Transverse colon (tissue), 4 donors: ENCODE measurements at regions not wholly inside any gene's neighbourhood (a gene's known extent, or its start where the extent isn't known, plus 50 kb on each side); places are given as distances from the start of the nearest gene placed in this dataset.

Experiments
- DNase-seq: peaks from one replicate; pipeline ENCODE4 v3.0.0-alpha.2; 2019
- H3K27ac ChIP-seq, 4 donors: fragments of 200-600 bp; sonication (generic); 2 replicates each; pipeline ENCODE4 v1.5.1; 2016 to 2018; ENCODE audit warnings: inconsistent platforms in 4 of 4
- H3K27me3 ChIP-seq: fragments of 200-600 bp; sonication (generic); 2 replicates; pipeline ENCODE4 v1.5.1; 2017; ENCODE audit warnings: inconsistent platforms
- H3K36me3 ChIP-seq, 4 donors: fragments of 200-600 bp; sonication (generic); 2 replicates each; pipeline ENCODE4 v1.5.1; 2017 to 2019; ENCODE audit warnings: inconsistent platforms in 4 of 4
- H3K4me1 ChIP-seq, 4 donors: fragments of 200-600 bp; sonication (generic); 2 replicates each; pipeline ENCODE4 v1.5.1; 2017 to 2020; ENCODE audit warnings: inconsistent platforms in 4 of 4
- H3K4me3 ChIP-seq, 4 donors: fragments of 200-600 bp; sonication (generic); 1 replicate in 1 of 4; 2 replicates in 3 of 4; pipeline versions ENCODE4 v1.5.1 to v1.6.1; 2017 to 2019; ENCODE audit warnings: inconsistent platforms in 4 of 4
- H3K9me3 ChIP-seq, 2 donors: fragments of 200-600 bp; sonication (generic); 2 replicates each; pipeline ENCODE4 v1.5.1; 2017 to 2019; ENCODE audit warnings: inconsistent platforms in 2 of 2
- EP300 ChIP-seq: sonication (generic); formaldehyde crosslinking; IDR thresholded peaks from one replicate; pipeline ENCODE4 v1.6.1; 2017; ENCODE audit warnings: antibody characterized with exemption, low read depth
- POLR2A ChIP-seq: fragments of 450-650 bp; IDR thresholded peaks from one replicate; pipeline ENCODE4 v1.6.1; 2016; ENCODE audit warnings: antibody characterized with exemption, mild to moderate bottlenecking, moderate library complexity
- POLR2AphosphoS5 ChIP-seq, 3 donors: sonication (generic); formaldehyde crosslinking; IDR thresholded peaks; one replicate each; pipeline ENCODE4 v1.6.1; 2016; ENCODE audit warnings: antibody characterized with exemption in 3 of 3
- WGBS, 2 donors: methylation state at CpG; one replicate each; pipeline ENCODE4 v1.1.5; 2018; ENCODE audit warnings: low coverage in 1 of 2; 5-methylcytosine and 5-hydroxymethylcytosine counted together
- in situ Hi-C, 4 donors: fragments of 200-750 bp; cut with MboI; loops; one replicate each; pipeline versions ENCODE4 v1.15.0 to v1.15.1; 2017; ENCODE audit warnings: low sequenced_read_pairs in 3 of 4, low pct_ligation_motif_present in 1 of 4, low pct_unique_long_range_greater_than_20kb in 1 of 4
- intact Hi-C: fragments of 100-400 bp; cut with DNase I; formaldehyde crosslinking; loops from one replicate; pipeline ENCODE4 v1.15.1; 2023; ENCODE audit warnings: low total_unique reads
- TF ChIP-seq, protein P1 (sequence below), 5 experiments: fragments of 200-600 bp in 3 of 5; fragments of 450-650 bp in 2 of 5; sonication (generic) in 3 of 5; IDR thresholded peaks; 1 replicate in 2 of 5; 2 replicates in 3 of 5; pipeline ENCODE4 v1.5.1; 2016 to 2017; ENCODE audit warnings: antibody characterized with exemption in 5 of 5, inconsistent platforms in 3 of 5, mild to moderate bottlenecking in 2 of 5, moderate library complexity in 1 of 5

DNA sequence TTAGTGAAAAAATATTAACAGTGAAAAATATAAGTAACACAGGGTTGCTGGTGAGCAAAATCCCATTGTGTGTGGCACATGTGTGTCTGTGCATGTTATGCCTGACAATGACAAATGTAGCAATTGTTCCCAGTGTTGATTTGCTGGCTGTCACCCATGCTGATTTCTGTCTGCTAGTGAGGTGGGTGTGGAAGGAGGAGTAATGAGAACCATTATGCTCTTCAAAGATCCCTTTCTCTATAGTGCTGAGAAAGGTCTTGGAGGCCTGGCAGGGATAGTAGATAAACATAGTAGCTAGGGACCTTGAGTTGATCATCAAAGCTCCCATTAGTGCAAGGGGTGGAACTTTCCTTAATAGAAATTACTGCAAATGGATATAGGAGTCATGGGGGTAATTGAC, 152.5 kb upstream of the CLINT1 start:
- Histone ChIP-seq H3K4me1 (no peaks in the 10 kb centered on the region), H3K27ac (no peak overlapping the region), H3K4me3 (no peak overlapping the region), H3K9me3 (no peaks in the 10 kb centered on the region), H3K27me3 (no peaks in the 10 kb centered on the region), H3K36me3 (no peaks in the 10 kb centered on the region)
- intact Hi-C loops = no loop called here
- no peak for TF ChIP-seq EP300
- no peak for TF ChIP-seq POLR2A
- TF ChIP-seq, protein P1, sequence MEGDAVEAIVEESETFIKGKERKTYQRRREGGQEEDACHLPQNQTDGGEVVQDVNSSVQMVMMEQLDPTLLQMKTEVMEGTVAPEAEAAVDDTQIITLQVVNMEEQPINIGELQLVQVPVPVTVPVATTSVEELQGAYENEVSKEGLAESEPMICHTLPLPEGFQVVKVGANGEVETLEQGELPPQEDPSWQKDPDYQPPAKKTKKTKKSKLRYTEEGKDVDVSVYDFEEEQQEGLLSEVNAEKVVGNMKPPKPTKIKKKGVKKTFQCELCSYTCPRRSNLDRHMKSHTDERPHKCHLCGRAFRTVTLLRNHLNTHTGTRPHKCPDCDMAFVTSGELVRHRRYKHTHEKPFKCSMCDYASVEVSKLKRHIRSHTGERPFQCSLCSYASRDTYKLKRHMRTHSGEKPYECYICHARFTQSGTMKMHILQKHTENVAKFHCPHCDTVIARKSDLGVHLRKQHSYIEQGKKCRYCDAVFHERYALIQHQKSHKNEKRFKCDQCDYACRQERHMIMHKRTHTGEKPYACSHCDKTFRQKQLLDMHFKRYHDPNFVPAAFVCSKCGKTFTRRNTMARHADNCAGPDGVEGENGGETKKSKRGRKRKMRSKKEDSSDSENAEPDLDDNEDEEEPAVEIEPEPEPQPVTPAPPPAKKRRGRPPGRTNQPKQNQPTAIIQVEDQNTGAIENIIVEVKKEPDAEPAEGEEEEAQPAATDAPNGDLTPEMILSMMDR (IDR thresholded peaks at IDR 0.05) = no peak
- TF ChIP-seq POLR2AphosphoS5 (IDR thresholded peaks at IDR 0.05) = no peak
- no peak for DNase-seq
- in situ Hi-C loops = no loop called here

DNA sequence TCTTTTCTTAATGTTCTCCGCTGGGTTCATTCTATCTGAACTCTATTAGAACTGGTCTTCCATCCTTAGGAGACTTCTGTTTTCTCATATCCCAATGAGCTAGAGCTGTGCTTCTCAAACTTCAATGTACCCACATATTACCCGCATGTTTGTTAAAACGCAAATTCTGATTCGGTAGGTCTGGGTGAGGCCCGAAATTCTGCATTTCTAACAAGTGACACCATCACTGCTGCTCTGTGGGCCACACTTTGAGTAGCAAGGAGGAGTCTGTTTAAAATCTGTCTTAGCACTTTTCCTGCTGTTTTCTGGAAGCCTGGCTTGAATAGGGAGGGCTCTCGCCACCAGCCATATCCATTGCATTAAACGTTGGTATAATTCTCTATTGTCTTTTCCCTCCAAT, 151.9 kb upstream of the CLINT1 start:
- TF ChIP-seq, protein P1 (IDR thresholded peaks at IDR 0.05) = no peak
- no peak for TF ChIP-seq POLR2AphosphoS5 (IDR thresholded peaks at IDR 0.05)
- no peak for TF ChIP-seq POLR2A
- TF ChIP-seq EP300 = no peak
- H3K27me3 ChIP-seq = no peaks in the 10 kb centered on the region
- H3K4me3 ChIP-seq = no peak overlapping the region
- WGBS, 2 donors = 73 to 94% methylated on average over 2 to 7 of the region's 7 CpGs
- H3K27ac ChIP-seq = no peak overlapping the region
- no peaks in the 10 kb centered on the region for H3K4me1 ChIP-seq
- H3K36me3 ChIP-seq = no peaks in the 10 kb centered on the region
- peaks cover 0 to 3% of the 10 kb centered on the region in 2 donors for H3K9me3 ChIP-seq
- intact Hi-C loops = no loop called here
- no peak for DNase-seq
- in situ Hi-C loops = no loop called here

DNA sequence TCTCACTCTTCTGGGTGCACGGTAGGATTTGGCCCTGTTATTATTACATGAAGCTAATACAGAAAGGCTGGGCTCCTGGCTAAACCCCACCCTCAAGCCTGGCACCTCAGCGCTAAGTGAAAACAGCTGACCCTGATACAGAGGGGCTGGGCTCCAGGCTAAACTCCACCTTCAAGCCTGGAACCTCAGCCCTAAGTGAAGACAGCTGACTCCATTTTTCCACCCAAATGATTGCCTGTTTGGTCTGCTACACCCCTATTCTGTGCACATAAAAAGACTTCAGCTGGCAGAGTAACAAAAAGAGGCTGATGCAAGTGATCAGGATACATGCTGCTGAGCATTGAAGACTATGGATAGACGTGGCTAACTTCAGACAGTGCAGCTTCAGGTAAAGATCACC, 148.4 kb upstream of the CLINT1 start:
- intact Hi-C loops = no loop called here
- Histone ChIP-seq H3K27me3 (no peaks in the 10 kb centered on the region), H3K36me3 (no peaks in the 10 kb centered on the region), H3K9me3 (peaks cover 0 to 5% of the 10 kb centered on the region in 2 donors), H3K27ac (no peak overlapping the region), H3K4me1 (no peaks in the 10 kb centered on the region), H3K4me3 (no peak overlapping the region)
- 43 to 54% methylated on average over 1 to 3 of the region's 3 CpGs for WGBS, 2 donors
- TF ChIP-seq, protein P1 (IDR thresholded peaks at IDR 0.05) = no peak
- TF ChIP-seq EP300 (no peak), POLR2A (no peak)
- in situ Hi-C loops = no loop called here
- no peak for DNase-seq

DNA sequence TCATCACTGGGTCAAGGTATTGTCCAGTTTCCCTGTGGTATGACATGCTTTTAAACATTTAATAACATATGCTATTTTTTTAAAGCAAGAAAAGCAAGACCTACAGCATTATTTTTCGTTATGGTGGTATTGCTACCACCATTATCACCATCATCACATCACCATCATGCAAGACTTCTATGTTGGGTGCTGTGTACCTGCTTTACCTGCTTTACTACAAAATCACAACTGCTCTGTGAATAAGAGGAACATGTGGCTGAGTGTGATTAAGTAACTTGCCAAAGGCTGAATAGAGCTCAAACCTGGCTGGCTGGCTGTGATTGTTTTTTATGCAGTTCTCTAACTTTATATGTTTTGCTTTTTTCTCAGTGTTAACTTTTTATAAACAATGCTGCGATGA, 140.8 kb upstream of the CLINT1 start:
- TF ChIP-seq, protein P1 (IDR thresholded peaks at IDR 0.05) = no peak
- TF ChIP-seq EP300 (no peak), POLR2A (no peak), POLR2AphosphoS5 (IDR thresholded peaks at IDR 0.05) (no peak)
- Histone ChIP-seq H3K4me1 (peaks cover 0 to 2% (median 1%) of the 10 kb centered on the region in 4 donors), H3K36me3 (no peaks in the 10 kb centered on the region), H3K27me3 (no peaks in the 10 kb centered on the region), H3K9me3 (no peaks in the 10 kb centered on the region), H3K27ac (no peak overlapping the region), H3K4me3 (no peak overlapping the region)
- no peak for DNase-seq
- WGBS, 2 donors = 86 to 90% methylated on average over 2 of the region's 2 CpGs
- in situ Hi-C loops = no loop called here
- intact Hi-C loops = loop anchor here (5.0 to 10.0 kb wide), 2 partner anchors 145 to 182 kb away; partner anchors contain the start of gene CLINT1
